Upper lobe of left lung (tissue), 4 donors: ENCODE measurements at regions not wholly inside any gene's neighbourhood (a gene's known extent, or its start where the extent isn't known, plus 50 kb on each side); places are given as distances from the start of the nearest gene placed in this dataset.

Experiments
- CTCF ChIP-seq, 6 experiments: fragments of 450-650 bp in 4 of 6; fragments of 200-600 bp in 2 of 6; sonication (generic) in 2 of 6; IDR thresholded peaks; one replicate each; pipeline ENCODE4 v1.5.1; 2016 to 2019; ENCODE audit warnings: antibody characterized with exemption in 6 of 6
- EP300 ChIP-seq, 4 donors: sonication (generic); formaldehyde crosslinking; IDR thresholded peaks; one replicate each; pipeline ENCODE4 v1.5.1; 2017; ENCODE audit warnings: antibody characterized with exemption in 4 of 4, control low read depth in 2 of 4
- POLR2AphosphoS5 ChIP-seq, 2 donors: sonication (generic); formaldehyde crosslinking; IDR thresholded peaks; one replicate each; pipeline ENCODE4 v1.5.1; 2017; ENCODE audit warnings: antibody characterized with exemption in 2 of 2

GRCh38 chr4:81850701-81851100, 379.0 kb upstream of the RASGEF1B start:
- no peak for TF ChIP-seq CTCF (IDR thresholded peaks at IDR 0.05)
- TF ChIP-seq EP300 (IDR thresholded peaks at IDR 0.05) = no peak
- no peak for TF ChIP-seq POLR2AphosphoS5 (IDR thresholded peaks at IDR 0.05)
